ENCODE measurements at regions not wholly inside any gene's neighbourhood (a gene's known extent, or its start where the extent isn't known, plus 50 kb on each side); places are given as distances from the start of the nearest gene placed in this dataset.

GRCh38 chr12:25728056-25728595 is 175.0 kb upstream of the LMNTD1 start:
- DNase-seq (ENCODE audit: low read depth in 2 of 2), result peak; percentile 24 to 25
- H3K27me3 ChIP-seq (ENCODE audit: control insufficient read depth, insufficient read depth, low read length), result no peaks in the 10 kb centered on the region
- H3K79me2 ChIP-seq (ENCODE audit: control insufficient read depth, insufficient read depth, low read length), result no peaks in the 10 kb centered on the region
- no peak overlapping the region for H3K4me2 ChIP-seq (ENCODE audit: extremely low read depth, insufficient read depth, low read length)
- H3K4me3 ChIP-seq (replicated peaks in 1 of 4; ENCODE audit: control extremely low read depth in 1 of 4, insufficient read depth in 1 of 4, low read depth in 3 of 4, low read length in 4 of 4), result no peak overlapping the region
- no peaks in the 10 kb centered on the region for H3K9me3 ChIP-seq (ENCODE audit: control insufficient read depth, insufficient read depth, low read depth, low read length)
- no peaks in the 10 kb centered on the region for H3K4me1 ChIP-seq (ENCODE audit: control insufficient read depth, extremely low read depth, insufficient read depth, low read length)
- H4K20me1 ChIP-seq (ENCODE audit: control insufficient read depth, extremely low read depth, insufficient read depth, low read length), result no peaks in the 10 kb centered on the region
- H3K36me3 ChIP-seq (ENCODE audit: control insufficient read depth, insufficient read depth, low read length), result no peaks in the 10 kb centered on the region
- H3K27ac ChIP-seq (ENCODE audit: insufficient read depth, low read length), result no peak overlapping the region
- no peak overlapping the region for H3K9ac ChIP-seq (ENCODE audit: insufficient read depth, low read length)
- TF ChIP-seq EZH2 (IDR thresholded peaks at IDR 0.05; ENCODE audit: low read length, missing control alignments), result no peak
- TF ChIP-seq, protein P1, sequence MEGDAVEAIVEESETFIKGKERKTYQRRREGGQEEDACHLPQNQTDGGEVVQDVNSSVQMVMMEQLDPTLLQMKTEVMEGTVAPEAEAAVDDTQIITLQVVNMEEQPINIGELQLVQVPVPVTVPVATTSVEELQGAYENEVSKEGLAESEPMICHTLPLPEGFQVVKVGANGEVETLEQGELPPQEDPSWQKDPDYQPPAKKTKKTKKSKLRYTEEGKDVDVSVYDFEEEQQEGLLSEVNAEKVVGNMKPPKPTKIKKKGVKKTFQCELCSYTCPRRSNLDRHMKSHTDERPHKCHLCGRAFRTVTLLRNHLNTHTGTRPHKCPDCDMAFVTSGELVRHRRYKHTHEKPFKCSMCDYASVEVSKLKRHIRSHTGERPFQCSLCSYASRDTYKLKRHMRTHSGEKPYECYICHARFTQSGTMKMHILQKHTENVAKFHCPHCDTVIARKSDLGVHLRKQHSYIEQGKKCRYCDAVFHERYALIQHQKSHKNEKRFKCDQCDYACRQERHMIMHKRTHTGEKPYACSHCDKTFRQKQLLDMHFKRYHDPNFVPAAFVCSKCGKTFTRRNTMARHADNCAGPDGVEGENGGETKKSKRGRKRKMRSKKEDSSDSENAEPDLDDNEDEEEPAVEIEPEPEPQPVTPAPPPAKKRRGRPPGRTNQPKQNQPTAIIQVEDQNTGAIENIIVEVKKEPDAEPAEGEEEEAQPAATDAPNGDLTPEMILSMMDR (conservative IDR thresholded peaks at IDR 0.05 in 1 of 2, IDR thresholded peaks at IDR 0.05 in 1 of 2; ENCODE audit: low read depth in 1 of 2, low read length in 2 of 2), result no peak
- H2AFZ ChIP-seq (ENCODE audit: low read length), result no peak overlapping the region

- Histone ChIP-seq H3K9me3 (ENCODE audit: control insufficient read depth, insufficient read depth, low read depth, low read length) (no peaks in the 10 kb centered on the region), H3K4me3 (replicated peaks in 1 of 4; ENCODE audit: control extremely low read depth in 1 of 4, insufficient read depth in 1 of 4, low read depth in 3 of 4, low read length in 4 of 4) (no peak overlapping the region), H3K27me3 (ENCODE audit: control insufficient read depth, insufficient read depth, low read length) (no peaks in the 10 kb centered on the region), H3K27ac (ENCODE audit: insufficient read depth, low read length) (no peak overlapping the region), H2AFZ (ENCODE audit: low read length) (no peak overlapping the region), H4K20me1 (ENCODE audit: control insufficient read depth, extremely low read depth, insufficient read depth, low read length) (no peaks in the 10 kb centered on the region), H3K9ac (ENCODE audit: insufficient read depth, low read length) (no peak overlapping the region), H3K36me3 (ENCODE audit: control insufficient read depth, insufficient read depth, low read length) (no peaks in the 10 kb centered on the region), H3K4me1 (ENCODE audit: control insufficient read depth, extremely low read depth, insufficient read depth, low read length) (no peaks in the 10 kb centered on the region), H3K4me2 (ENCODE audit: extremely low read depth, insufficient read depth, low read length) (no peak overlapping the region), H3K79me2 (ENCODE audit: control insufficient read depth, insufficient read depth, low read length) (no peaks in the 10 kb centered on the region)
- TF ChIP-seq, protein P1 (conservative IDR thresholded peaks at IDR 0.05 in 1 of 2, IDR thresholded peaks at IDR 0.05 in 1 of 2; ENCODE audit: low read depth in 1 of 2, low read length in 2 of 2), result no peak
- TF ChIP-seq EZH2 (IDR thresholded peaks at IDR 0.05; ENCODE audit: low read length, missing control alignments), result no peak
- DNase-seq (ENCODE audit: low read depth in 2 of 2), result no peak
Measured at GRCh38 chr12:25730489-25731349, 177.6 kb upstream of the LMNTD1 start.

GRCh38 chr12:25733541-25733940 is 180.5 kb upstream of the LMNTD1 start:
- H3K36me3 ChIP-seq (ENCODE audit: control insufficient read depth, insufficient read depth, low read length), result no peaks in the 10 kb centered on the region
- TF ChIP-seq, protein P1 (conservative IDR thresholded peaks at IDR 0.05 in 1 of 2, IDR thresholded peaks at IDR 0.05 in 1 of 2; ENCODE audit: low read depth in 1 of 2, low read length in 2 of 2), result no peak
- TF ChIP-seq EZH2 (IDR thresholded peaks at IDR 0.05; ENCODE audit: low read length, missing control alignments), result no peak
- no peak overlapping the region for H2AFZ ChIP-seq (ENCODE audit: low read length)

More at GRCh38 chr12:25733541-25733940, 180.5 kb upstream of the LMNTD1 start:
- Histone ChIP-seq H3K4me2 (ENCODE audit: extremely low read depth, insufficient read depth, low read length) (no peak overlapping the region), H3K9me3 (ENCODE audit: control insufficient read depth, insufficient read depth, low read depth, low read length) (no peaks in the 10 kb centered on the region), H3K4me1 (ENCODE audit: control insufficient read depth, extremely low read depth, insufficient read depth, low read length) (no peaks in the 10 kb centered on the region), H3K4me3 (replicated peaks in 1 of 4; ENCODE audit: control extremely low read depth in 1 of 4, insufficient read depth in 1 of 4, low read depth in 3 of 4, low read length in 4 of 4) (no peak overlapping the region), H3K27ac (ENCODE audit: insufficient read depth, low read length) (no peak overlapping the region), H3K79me2 (ENCODE audit: control insufficient read depth, insufficient read depth, low read length) (no peaks in the 10 kb centered on the region), H3K27me3 (ENCODE audit: control insufficient read depth, insufficient read depth, low read length) (no peaks in the 10 kb centered on the region), H4K20me1 (ENCODE audit: control insufficient read depth, extremely low read depth, insufficient read depth, low read length) (no peaks in the 10 kb centered on the region), H3K9ac (ENCODE audit: insufficient read depth, low read length) (no peak overlapping the region)
- DNase-seq (ENCODE audit: low read depth in 2 of 2), result no peak

All from fibroblast of lung (primary cell).